Thoracic aorta (tissue), 2 donors: ENCODE measurements at regions not wholly inside any gene's neighbourhood (a gene's known extent, or its start where the extent isn't known, plus 50 kb on each side); places are given as distances from the start of the nearest gene placed in this dataset.

ENCODE experiments used
- ATAC-seq: fragments of 150-250 bp; one replicate; pipeline ENCODE4 v1.8.0; 2017; ENCODE audit warnings: low read depth; ENCODE audit not compliant: insufficient number of reproducible peaks, low FRiP score
- DNase-seq: peaks from one replicate; pipeline ENCODE4 v3.0.0-alpha.2; 2020; ENCODE audit warnings: low spot score
- H3K27ac ChIP-seq, 2 donors: fragments of 200-600 bp; sonication (generic); 1 replicate in 1 of 2; 2 replicates in 1 of 2; pipeline ENCODE4 v1.5.1; 2016; ENCODE audit warnings: mild to moderate bottlenecking in 2 of 2, moderate library complexity in 2 of 2
- H3K27me3 ChIP-seq: fragments of 200-600 bp; sonication (generic); replicated peaks from 2 replicates; pipeline ENCODE4 v1.6.0; 2016; ENCODE audit warnings: mild to moderate bottlenecking; ENCODE audit not compliant: insufficient read depth
- H3K36me3 ChIP-seq: fragments of 200-600 bp; sonication (generic); one replicate; pipeline ENCODE4 v1.5.1; 2016
- H3K4me1 ChIP-seq, 2 donors: fragments of 200-600 bp; sonication (generic); 1 replicate in 1 of 2; 2 replicates in 1 of 2; pipeline versions ENCODE4 v1.5.1 to v1.6.0; 2016; ENCODE audit warnings: low read depth in 2 of 2, mild to moderate bottlenecking in 1 of 2; ENCODE audit not compliant: control insufficient read depth in 1 of 2
- H3K4me3 ChIP-seq: fragments of 200-600 bp; sonication (generic); 2 replicates; pipeline ENCODE4 v1.5.1; 2016; ENCODE audit warnings: mild to moderate bottlenecking
- H3K9me3 ChIP-seq: fragments of 200-600 bp; sonication (generic); 2 replicates; pipeline ENCODE4 v1.5.1; 2016
- CTCF ChIP-seq: fragments of 200-600 bp; sonication (generic); IDR thresholded peaks from one replicate; pipeline ENCODE4 v1.5.1; 2019; ENCODE audit warnings: antibody characterized with exemption

DNA sequence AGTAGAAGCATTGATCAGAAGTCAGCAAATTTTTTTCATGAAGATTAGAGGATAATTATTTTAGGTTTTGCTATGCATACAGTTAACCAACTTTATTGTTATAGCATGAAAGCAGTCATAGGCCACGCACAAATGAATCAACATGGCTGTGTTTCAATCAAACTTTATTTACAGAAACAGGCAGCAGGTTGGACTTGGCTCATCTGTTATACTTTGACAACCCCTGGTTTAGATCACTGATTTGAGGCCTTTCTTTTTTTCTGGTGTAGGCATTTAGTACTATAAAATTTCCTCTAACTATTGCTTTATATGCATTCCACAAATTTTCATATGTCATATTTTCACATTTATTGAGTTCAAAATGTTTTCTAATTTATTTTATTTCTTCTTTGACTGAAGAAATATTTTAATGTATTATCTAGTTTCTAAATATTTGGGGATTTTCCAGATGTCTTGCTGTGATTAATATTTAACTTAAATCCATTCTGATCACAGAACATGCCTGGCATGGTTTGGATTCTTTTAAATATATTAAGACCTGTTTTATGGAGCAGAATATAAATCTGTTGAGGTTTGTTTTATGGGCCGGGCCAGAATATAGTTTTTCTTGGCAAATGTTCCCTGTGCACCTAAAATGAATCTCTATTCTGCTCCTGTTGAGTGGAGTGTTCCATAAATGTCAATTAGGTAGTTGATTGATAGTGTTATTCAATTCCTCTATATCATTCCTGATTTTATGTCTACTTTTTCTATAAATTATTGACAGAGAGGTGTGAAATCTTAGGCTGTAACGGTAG, 116.3 kb upstream of the KLHL29 start:
- Histone ChIP-seq H3K36me3 (no peaks in the 10 kb centered on the region), H3K4me3 (no peak overlapping the region), H3K9me3 (no peaks in the 10 kb centered on the region), H3K27me3 (no peaks in the 10 kb centered on the region), H3K4me1 (peaks cover 0 to 9% of the 10 kb centered on the region in 2 donors), H3K27ac (no peak overlapping the region)
- no peak for TF ChIP-seq CTCF
- DNase-seq (no peak), ATAC-seq (no peak)

DNA sequence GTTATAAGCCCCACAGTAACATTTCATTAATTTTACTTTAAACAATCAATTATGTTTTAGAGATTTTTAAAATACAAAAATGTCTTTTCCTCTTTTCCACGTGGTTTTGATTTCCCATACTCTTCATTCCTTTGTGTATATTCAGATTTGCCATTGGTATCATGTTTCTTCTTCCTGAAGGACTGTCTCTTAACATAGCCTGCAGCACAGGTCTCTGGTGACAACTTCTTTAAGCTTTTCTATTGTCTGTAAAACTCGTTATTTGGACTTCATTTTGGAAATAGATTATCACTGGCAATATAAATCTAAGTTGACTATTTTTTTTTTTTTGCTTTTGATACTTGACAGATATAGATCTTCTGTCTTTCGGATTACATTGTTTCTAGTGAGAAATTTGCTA, 115.2 kb upstream of the KLHL29 start:
- no peaks in the 10 kb centered on the region for H3K27me3 ChIP-seq
- H3K4me1 ChIP-seq: peaks cover 0 to 9% of the 10 kb centered on the region in 2 donors
- DNase-seq (no peak), ATAC-seq (no peak)
- H3K27ac ChIP-seq: no peak overlapping the region
- no peaks in the 10 kb centered on the region for H3K36me3 ChIP-seq
- H3K9me3 ChIP-seq: no peaks in the 10 kb centered on the region
- TF ChIP-seq CTCF: no peak
- no peak overlapping the region for H3K4me3 ChIP-seq

DNA sequence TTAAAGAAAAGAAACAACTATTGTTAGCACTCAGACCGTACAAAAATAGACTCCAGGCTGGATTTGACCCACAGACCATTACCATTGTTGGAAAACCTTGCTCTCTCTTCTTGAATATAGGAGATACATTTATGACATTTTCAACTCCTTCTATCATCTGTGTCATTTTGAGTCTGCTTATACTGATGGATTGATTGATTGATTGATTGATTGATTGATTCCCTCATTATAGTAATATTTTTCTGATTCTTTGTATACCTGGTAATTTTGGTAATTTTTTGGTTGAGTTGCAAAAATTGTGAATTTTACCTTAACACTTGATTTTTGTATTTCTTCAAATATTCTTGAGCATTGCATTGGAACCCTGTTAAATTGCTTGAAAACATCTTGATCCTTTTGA, 114.2 kb upstream of the KLHL29 start:
- no peaks in the 10 kb centered on the region for H3K36me3 ChIP-seq
- DNase-seq (no peak), ATAC-seq (no peak)
- no peak for TF ChIP-seq CTCF
- H3K9me3 ChIP-seq: no peaks in the 10 kb centered on the region
- no peak overlapping the region for H3K4me3 ChIP-seq
- no peaks in the 10 kb centered on the region for H3K27me3 ChIP-seq
- peaks cover 0 to 9% of the 10 kb centered on the region in 2 donors for H3K4me1 ChIP-seq
- no peak overlapping the region for H3K27ac ChIP-seq

GRCh38 chr2:23271230-23271629, 113.7 kb upstream of the KLHL29 start:
- ATAC-seq: no peak
- Histone ChIP-seq H3K4me3 (no peak overlapping the region), H3K9me3 (no peaks in the 10 kb centered on the region), H3K4me1 (peaks cover 0 to 9% of the 10 kb centered on the region in 2 donors), H3K36me3 (no peaks in the 10 kb centered on the region), H3K27me3 (no peaks in the 10 kb centered on the region), H3K27ac (no peak overlapping the region)
- DNase-seq: no peak
- no peak for TF ChIP-seq CTCF

DNA sequence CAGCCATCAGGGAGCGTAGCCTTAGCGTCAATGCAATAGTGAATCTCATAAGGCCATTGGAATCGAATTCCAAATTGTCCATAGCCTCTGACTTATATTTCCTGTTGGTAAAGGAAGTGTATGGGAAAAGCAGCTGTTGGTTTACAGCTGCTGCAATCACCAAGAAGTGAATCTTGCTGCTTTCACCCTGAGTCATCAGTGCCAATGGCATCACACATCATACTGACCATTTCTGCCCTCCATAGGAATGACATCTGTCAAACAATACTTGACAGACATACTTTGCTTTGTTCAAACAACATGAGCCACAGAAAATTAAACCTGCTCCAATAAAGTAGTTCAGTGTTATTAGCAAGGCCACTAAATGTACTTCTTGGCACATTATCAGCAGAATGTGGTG, 111.2 kb upstream of the KLHL29 start:
- TF ChIP-seq CTCF: no peak
- Histone ChIP-seq H3K4me1 (peaks cover 0 to 9% of the 10 kb centered on the region in 2 donors), H3K9me3 (no peaks in the 10 kb centered on the region), H3K27ac (no peak overlapping the region), H3K4me3 (no peak overlapping the region), H3K36me3 (no peaks in the 10 kb centered on the region), H3K27me3 (no peaks in the 10 kb centered on the region)
- ATAC-seq: no peak
- no peak for DNase-seq
